DMS53 treated with DMSO at 0.1 percent for 48 hours (cell line): ENCODE measurements at regions not wholly inside any gene's neighbourhood (a gene's known extent, or its start where the extent isn't known, plus 50 kb on each side); places are given as distances from the start of the nearest gene placed in this dataset.
A peak's percentile ranks its signal among the peaks of the same experiment; 100 is the strongest.
"Not testable (repeated sequence)": the region's sequence is repeated elsewhere in the genome, so short reads cannot be mapped to it uniquely, and the experiment has no call there.

Experiments used
- DNase-seq: peaks from one replicate; lab custom pipeline; 2025; ENCODE audit not compliant: unreplicated experiment; lab: John Stamatoyannopoulos, UW

GRCh38 chr12:17564630-17565029, 525.4 kb downstream of the RERGL start:
- DNase-seq: not testable (repeated sequence)

GRCh38 chr12:17550011-17550410, 540.0 kb downstream of the RERGL start:
- no peak for DNase-seq

- no peak for DNase-seq
Observed at GRCh38 chr12:17540921-17541320, 549.1 kb downstream of the RERGL start.

GRCh38 chr12:17528394-17528793, 561.6 kb downstream of the RERGL start:
- DNase-seq: no peak

GRCh38 chr12:17527021-17527420, 563.0 kb downstream of the RERGL start:
- no peak for DNase-seq

GRCh38 chr12:17511369-17511768, 578.6 kb downstream of the RERGL start:
- DNase-seq: peak; percentile 15

GRCh38 chr12:17507336-17507735, 582.7 kb downstream of the RERGL start:
- no peak for DNase-seq

DNA sequence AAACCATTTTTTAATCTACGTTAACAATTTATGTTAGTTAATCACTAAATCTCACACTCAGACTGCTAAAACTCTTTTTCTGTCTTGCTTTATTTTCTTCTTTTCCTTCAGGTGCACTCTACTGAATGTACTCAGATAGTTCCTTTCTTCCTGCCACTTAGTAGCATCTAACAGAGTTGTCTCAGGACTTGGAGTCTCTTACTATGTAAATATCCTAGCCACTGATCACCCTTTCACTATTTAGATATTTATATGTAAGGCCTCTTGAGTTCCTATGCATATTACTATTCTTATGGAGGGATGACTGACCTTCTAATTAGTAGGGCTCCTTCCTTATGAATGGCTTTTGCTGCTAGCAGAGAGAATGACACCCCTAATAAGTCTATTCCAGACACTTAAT, 586.3 kb downstream of the RERGL start:
- DNase-seq: no peak

- no peak for DNase-seq
Observed at GRCh38 chr12:17489452-17489851, 600.5 kb downstream of the RERGL start.

DNA sequence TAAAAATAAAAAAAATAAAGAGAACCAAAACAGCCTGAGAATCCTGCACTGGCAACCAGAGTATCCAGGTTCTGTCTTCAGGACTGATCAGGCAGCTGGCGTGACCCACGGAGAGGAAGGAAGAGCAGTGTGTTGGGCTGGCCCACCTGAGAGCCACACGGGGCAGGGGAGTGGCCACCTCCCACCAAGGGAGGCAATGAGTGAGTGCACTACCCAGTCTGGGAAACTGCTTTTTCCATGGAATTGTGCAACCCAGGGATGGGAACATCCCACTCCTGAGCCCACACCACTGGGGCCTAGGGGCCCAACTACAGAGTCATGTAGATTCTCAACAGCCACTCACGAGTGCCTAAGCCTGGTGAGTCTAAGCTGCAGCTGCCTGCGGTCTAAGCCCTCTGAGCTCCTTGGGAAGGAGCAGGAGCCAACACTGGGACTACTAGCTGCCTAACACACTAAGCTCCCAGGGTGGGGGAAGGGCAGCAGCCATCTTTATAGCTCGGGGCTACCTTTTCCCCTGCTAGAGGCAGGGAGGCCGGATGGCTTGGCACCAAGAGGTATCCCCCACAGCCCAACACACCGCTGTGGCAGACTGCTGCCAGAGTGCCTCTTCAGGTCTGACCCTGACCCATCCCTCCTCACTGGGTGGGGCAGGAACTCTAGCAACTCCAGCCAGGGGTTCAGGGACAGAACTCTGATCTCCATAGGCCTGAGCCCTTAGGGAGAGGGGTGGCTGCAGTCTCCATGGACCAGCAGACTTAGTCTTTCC, 610.9 kb downstream of the RERGL start:
- no peak for DNase-seq

DNA sequence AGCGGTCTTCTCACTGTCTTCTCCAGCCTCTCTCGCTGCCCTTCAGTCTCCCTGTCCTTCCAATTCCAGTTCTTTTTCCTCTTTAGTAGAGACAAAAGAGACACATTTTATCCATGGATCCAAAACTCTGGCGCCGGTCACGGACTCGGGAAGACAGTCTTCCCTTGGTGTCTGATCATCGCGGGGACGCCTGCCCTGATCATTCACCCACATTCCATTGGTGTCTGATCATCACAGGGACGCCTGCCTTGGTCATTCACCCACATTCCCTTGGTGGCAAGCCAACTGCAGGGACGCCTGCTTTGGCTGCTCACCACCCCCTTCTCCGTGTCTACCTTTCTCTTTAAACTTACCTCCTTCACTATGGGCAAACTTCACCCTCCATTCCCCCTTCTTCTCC, 619.5 kb downstream of the RERGL start:
- no peak for DNase-seq

- DNase-seq: no peak
Observed at GRCh38 chr12:17459214-17459613, 630.8 kb downstream of the RERGL start.

DNA sequence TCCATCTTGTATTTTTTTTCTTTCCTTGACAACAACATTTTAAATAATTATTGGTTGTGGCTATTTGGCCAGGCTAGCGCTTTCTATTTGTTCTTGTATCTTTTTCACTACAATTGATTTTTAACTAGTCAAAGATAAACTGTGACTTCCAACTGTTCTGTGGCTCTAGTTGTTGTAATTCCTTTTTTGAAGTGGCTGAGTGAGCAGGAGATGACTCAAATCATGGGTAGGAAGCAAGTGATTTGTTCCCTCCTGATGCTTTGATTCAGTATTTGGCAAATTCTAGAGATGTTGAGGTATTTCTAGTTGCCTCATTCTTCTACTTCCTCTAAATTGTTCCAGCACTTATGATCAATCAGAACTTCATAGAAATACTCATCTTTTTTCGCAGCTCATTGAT, 633.5 kb downstream of the RERGL start:
- DNase-seq: no peak

GRCh38 chr12:17438141-17438540, 651.9 kb downstream of the RERGL start:
- no peak for DNase-seq

- no peak for DNase-seq
Observed at GRCh38 chr12:17416748-17417147, 673.2 kb downstream of the RERGL start.

- no peak for DNase-seq
Observed at GRCh38 chr12:17414596-17414995, 675.4 kb downstream of the RERGL start.

- no peak for DNase-seq
Observed at GRCh38 chr12:17411662-17412061, 678.3 kb downstream of the RERGL start.

GRCh38 chr12:17388679-17389078, 701.3 kb downstream of the RERGL start:
- DNase-seq: no peak

- no peak for DNase-seq
Observed at GRCh38 chr12:17383321-17383720, 706.7 kb downstream of the RERGL start.

DNA sequence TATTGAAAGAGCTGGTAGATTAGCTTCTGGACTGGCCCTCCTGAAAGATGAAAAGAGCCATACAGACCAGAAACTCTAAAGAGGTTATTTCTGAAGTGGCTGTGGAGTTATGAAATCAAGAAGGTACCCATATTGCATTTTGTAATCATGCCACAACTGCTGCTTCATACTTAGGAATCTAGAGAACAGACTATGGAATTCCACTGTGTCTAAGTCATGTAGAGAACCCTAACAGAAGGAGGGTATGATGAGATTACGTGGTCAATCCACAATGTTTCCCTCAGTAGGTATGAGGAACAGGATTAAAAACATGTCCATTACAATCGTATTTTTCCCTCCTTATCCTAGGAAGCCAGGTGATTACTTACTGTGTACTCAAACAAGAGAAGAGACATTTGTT, 708.8 kb downstream of the RERGL start:
- no peak for DNase-seq

- no peak for DNase-seq
Observed at GRCh38 chr12:17372508-17372907, 717.5 kb downstream of the RERGL start.

DNA sequence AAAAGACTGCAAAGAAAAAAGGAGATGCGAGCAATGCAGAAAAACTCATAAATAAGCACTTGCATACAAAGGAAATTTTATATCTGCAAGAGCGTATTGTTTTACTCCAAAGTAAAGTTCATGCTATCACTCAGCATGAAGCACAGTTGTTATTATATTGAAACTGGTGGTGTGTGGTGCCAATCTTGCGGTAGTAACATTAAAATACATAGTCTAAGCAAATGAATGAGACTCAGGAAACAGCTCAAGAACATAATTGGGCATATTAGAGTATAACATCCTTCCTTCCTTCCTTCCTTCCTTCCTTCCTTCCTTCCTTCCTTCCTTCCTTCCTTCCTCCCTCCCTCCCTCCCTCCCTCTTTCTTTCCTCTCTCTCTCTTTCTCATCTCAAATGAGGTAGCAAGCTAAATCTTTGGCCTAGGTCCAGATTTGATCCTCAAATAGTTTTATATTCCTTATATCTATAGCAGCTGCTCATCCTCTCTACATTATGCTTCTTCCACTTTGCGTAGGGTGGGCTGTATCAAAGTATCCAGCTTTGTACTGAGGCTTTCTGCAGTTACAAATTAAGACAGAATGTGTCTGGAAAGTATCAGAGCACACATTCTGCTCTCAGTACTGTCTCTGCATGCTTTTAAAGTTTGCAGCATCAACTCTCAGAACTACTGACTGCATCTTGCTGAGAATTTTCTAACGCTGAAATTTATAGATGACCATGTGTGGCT, 718.3 kb downstream of the RERGL start:
- no peak for DNase-seq

DNA sequence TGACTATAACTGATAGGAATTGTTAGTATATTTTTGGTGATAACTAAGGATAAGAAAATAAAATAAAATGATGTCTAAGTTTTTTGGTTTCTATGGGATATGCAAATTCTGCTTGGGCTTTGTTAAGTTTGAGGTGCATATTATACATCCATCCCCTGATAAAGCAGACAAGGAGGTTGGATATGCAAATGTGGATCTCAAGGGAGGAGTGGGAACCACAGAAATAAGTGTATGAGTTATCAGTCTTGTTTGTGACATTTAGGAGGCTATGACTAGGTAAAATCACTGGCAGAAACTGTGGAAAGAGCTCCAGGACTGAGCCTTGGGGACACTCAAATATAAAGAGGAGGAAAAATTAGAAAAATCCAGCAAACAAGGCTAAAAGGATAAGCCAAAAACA, 719.4 kb downstream of the RERGL start:
- DNase-seq: no peak
